HCEC 1CT (cell line): ENCODE measurements at regions not wholly inside any gene's neighbourhood (a gene's known extent, or its start where the extent isn't known, plus 50 kb on each side); places are given as distances from the start of the nearest gene placed in this dataset.
"Not testable (repeated sequence)": the region's sequence is repeated elsewhere in the genome, so short reads cannot be mapped to it uniquely, and the experiment has no call there.

Experiments
- DNase-seq: peaks from one replicate; pipeline ENCODE4 v3.0.0-alpha.2; 2017

- peak; percentile 91 for DNase-seq
These were observed 636.2 kb upstream of the KLF12 start for GRCh38 chr13:74770361-74770760.

GRCh38 chr13:74769333-74769732 is 635.1 kb upstream of the KLF12 start:
- no peak for DNase-seq

GRCh38 chr13:74768521-74769085 is 634.4 kb upstream of the KLF12 start:
- DNase-seq: peak; percentile 2

- peak; percentile 69 for DNase-seq
These were observed 632.8 kb upstream of the KLF12 start for GRCh38 chr13:74767050-74767449.

GRCh38 chr13:74765955-74766354 is 631.8 kb upstream of the KLF12 start:
- DNase-seq: no peak

- DNase-seq: no peak
These were observed 627.9 kb upstream of the KLF12 start for GRCh38 chr13:74761801-74762757.

GRCh38 chr13:74758188-74758587 is 624.0 kb upstream of the KLF12 start:
- DNase-seq: no peak

GRCh38 chr13:74755065-74755464 is 620.9 kb upstream of the KLF12 start:
- no peak for DNase-seq

- DNase-seq: no peak
These were observed 617.5 kb upstream of the KLF12 start for GRCh38 chr13:74751739-74752138.

- no peak for DNase-seq
These were observed 613.2 kb upstream of the KLF12 start for GRCh38 chr13:74747186-74747955.

- DNase-seq: no peak
These were observed 609.8 kb upstream of the KLF12 start for GRCh38 chr13:74743992-74744391.

- no peak for DNase-seq
These were observed 607.5 kb upstream of the KLF12 start for GRCh38 chr13:74741732-74742131.

- DNase-seq: no peak
These were observed 598.7 kb upstream of the KLF12 start for GRCh38 chr13:74732736-74733385.

- no peak for DNase-seq
These were observed 597.5 kb upstream of the KLF12 start for GRCh38 chr13:74731731-74732130.

- no peak for DNase-seq
These were observed 596.5 kb upstream of the KLF12 start for GRCh38 chr13:74730556-74731331.

GRCh38 chr13:74726206-74726605 is 592.0 kb upstream of the KLF12 start:
- DNase-seq: no peak

GRCh38 chr13:74718232-74718842 is 584.1 kb upstream of the KLF12 start:
- DNase-seq: not testable (repeated sequence)

GRCh38 chr13:74715718-74716117 is 581.5 kb upstream of the KLF12 start:
- no peak for DNase-seq

- no peak for DNase-seq
These were observed 575.8 kb upstream of the KLF12 start for GRCh38 chr13:74710006-74710405.

GRCh38 chr13:74709226-74709625 is 575.0 kb upstream of the KLF12 start:
- DNase-seq: no peak

GRCh38 chr13:74708629-74709028 is 574.4 kb upstream of the KLF12 start:
- no peak for DNase-seq

GRCh38 chr13:74707291-74707690 is 573.1 kb upstream of the KLF12 start:
- DNase-seq: no peak
